Anterior cingulate cortex (tissue), 58 donors: ENCODE measurements at regions not wholly inside any gene's neighbourhood (a gene's known extent, or its start where the extent isn't known, plus 50 kb on each side); places are given as distances from the start of the nearest gene placed in this dataset.
"Not testable (repeated sequence)": the region's sequence is repeated elsewhere in the genome, so short reads cannot be mapped to it uniquely, and the experiment has no call there.

Source experiments
- DNase-seq, 58 donors: peaks; one replicate each; lab custom pipeline; 2025; lab: John Stamatoyannopoulos, UW

GRCh38 chr5:145585443-145586148, 249.5 kb downstream of the PRELID2 start:
- no peak for DNase-seq

DNA sequence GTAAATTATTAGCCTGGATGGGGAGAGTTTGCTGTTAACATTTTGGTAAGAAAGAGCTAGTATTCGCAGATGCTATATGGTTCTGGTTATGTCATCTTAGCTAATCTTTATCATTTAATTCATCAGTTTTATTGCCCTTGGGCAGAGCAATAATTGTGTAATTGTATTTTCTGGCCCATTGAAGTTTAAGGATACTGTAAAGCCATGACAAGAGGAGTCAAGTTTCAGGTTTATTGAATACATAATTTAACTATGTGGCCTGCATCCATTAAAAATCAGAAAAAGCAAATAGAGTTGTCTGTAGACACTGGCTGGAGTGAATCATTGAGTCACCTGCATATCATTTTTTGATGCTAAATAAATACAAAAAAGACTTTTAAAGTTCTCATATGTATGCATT, 255.8 kb downstream of the PRELID2 start:
- no peak for DNase-seq

- no peak for DNase-seq
Observed at GRCh38 chr5:145574889-145575573, 260.1 kb downstream of the PRELID2 start.

DNA sequence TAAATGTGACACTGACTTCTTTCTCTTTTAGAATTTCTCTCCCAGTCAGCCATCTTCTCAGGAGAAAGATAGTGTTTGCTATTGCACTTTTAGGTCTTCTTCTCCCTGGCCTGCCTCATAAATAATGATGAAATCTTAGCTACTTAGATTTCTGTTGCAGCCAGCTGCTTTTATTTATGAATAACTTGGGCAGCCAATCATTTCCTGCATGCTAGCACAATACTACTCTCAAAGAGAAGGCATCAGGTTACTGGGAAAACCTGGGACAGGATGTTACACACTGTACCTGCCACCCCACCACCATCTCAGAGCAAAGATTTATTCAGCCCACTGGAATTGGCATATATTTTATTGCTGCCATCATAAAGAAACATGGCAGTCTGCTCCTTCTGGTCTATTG, 266.6 kb downstream of the PRELID2 start:
- DNase-seq: no peak

DNA sequence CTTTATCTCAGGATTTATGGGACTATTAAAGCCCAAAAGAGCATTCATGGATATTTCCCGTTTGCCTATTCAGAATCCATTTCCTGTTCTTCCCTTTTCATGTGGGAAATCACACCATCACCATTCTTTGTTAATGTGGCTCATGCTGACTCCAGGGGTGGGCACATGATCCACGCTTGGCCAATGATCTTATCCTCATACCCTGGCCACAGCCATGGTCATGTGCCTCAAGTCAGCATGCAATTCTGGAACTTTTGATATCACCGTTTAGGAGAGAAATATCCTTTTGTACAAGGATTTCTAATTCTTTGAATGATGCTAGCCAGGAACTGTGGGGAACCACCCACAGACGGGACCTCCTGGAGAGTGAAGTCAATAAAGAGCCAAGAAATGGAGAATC, 272.2 kb downstream of the PRELID2 start:
- DNase-seq: no peak

DNA sequence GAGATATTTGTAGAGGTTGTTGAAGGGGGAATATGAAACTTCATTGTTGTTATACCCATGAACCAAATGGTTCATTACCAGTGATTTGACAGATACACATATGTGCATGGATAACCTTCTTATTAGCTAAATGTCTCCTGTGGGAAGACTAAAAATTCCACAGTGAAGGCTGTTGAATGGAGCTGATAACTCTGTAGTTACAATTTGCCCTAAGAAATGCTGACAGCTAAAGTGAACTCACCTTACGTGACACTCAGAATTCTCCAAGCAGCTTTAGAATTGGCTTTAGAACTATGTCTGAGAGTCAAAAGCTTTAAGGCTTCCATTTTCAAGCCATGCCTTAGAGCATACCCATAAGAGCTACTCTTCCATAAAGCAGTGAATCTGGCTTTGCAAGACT, 276.9 kb downstream of the PRELID2 start:
- DNase-seq: no peak

- no peak for DNase-seq
Observed at GRCh38 chr5:145557345-145557744, 277.8 kb downstream of the PRELID2 start.

DNA sequence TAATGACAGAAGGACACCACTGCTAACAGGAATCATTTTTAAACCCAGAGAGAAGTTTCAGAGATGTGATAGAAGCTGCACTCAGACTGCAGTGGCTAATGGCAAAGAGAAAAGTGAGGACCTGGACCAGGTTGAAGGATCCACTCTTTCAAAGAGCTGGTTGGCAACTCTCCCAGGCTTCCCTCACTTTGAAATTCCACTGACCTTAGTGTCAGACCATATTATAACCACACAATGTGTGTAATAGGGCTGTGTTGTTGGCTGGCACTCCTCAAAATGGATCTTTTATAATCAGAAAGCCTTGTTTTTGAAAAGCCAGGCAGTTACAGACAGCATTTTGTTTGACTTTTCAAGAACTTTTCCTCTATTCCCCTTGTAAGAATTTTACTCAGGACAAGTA, 280.7 kb downstream of the PRELID2 start:
- DNase-seq: peak in 2 of 58 donors; percentile 0 to 1

- no peak for DNase-seq
Observed at GRCh38 chr5:145553177-145553576, 282.0 kb downstream of the PRELID2 start.

- DNase-seq: no peak
Observed at GRCh38 chr5:145551714-145552113, 283.4 kb downstream of the PRELID2 start.

DNA sequence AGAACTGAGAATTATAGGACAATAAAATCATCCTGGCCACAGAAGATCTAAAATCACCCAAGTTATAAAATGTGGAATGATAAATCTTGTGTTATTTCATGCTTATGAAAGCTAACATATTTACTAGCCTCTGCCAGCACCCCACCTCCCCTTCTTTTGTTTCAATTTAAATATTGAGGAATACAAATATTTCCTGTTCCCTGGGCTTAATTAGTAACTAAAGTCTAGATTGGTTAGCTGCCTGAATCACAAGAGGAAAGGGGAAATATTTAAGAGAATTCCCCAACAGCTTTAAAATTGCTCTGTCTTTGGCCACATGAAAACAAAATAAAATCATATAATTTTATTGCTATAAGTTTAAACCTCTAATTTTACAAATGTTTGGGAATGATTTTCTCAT, 287.0 kb downstream of the PRELID2 start:
- no peak for DNase-seq

- DNase-seq: no peak
Observed at GRCh38 chr5:145544401-145544800, 290.7 kb downstream of the PRELID2 start.

GRCh38 chr5:145543968-145544367, 291.2 kb downstream of the PRELID2 start:
- no peak for DNase-seq

DNA sequence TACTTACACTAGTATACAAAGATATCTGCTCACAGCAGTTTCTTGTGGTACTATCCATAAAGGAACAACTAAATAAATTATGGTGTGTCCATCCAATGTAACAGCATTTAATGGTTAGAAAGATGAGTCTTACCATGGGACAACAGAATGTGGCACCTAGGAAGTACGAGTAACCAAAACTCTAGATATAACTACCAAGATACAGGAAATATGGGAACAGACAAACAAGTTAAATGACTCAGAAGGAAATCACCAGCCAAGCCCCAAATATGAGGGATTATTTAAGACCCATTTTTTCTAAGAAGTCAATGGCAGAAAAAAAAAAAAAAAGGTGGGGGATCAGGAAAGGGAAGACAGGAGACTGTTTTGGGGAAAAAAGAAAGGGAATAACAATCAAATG, 294.8 kb downstream of the PRELID2 start:
- DNase-seq: no peak

DNA sequence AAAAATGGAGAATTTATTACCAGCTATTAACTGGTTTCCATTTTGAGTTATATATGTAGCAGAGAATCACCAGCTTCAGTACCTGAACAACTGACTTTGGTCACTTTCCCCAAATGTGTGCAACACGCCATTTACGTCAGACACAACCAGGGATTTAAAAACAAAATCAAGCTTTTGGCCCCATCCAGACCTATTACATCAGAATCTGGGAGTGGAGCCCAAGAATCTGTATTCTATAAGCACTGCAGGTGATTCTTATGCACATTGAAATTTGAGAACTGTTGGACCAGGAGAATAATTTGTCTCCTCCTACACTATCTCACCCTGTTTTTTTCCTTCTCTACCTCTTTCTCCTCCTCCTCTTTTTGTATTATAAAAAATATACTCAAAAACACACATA, 295.9 kb downstream of the PRELID2 start:
- DNase-seq: no peak

DNA sequence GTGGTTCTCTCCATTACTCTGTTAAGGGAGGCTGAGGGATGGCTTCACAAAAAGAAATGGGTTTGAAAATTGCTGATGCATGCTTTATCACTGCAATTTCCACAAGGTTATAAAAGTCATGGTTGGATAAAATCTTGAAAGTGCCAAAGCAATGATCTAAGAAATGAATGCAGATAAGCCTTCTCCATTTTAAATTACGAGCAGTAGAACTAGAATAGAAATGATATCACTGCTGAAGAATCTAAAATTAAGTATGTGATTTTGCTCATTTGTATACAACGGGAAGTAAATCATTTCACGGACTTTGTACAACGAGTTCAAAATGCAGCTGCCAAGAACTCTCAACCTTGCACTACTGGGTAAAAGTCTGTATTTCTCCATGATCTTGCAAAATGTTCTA, 299.0 kb downstream of the PRELID2 start:
- no peak for DNase-seq

GRCh38 chr5:145531038-145531734, 304.0 kb downstream of the PRELID2 start:
- no peak for DNase-seq

DNA sequence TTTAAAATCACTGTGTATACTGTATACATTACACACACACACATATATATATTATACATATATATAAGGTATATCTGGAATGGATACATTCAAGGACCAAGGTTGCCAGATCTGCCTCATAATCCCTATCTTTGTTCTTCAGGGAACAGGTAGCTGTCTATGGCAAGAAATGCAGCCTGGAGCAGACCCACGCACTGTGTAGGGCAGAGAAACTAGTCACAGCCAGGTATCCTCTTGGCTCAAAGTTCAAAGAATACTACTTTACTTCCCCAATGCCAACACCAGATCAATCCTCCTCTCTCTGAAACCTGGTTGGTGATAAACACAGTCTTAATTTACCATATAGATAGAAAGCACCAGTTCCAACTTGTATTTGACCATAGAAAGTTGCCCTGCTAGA, 313.6 kb downstream of the PRELID2 start:
- no peak for DNase-seq

DNA sequence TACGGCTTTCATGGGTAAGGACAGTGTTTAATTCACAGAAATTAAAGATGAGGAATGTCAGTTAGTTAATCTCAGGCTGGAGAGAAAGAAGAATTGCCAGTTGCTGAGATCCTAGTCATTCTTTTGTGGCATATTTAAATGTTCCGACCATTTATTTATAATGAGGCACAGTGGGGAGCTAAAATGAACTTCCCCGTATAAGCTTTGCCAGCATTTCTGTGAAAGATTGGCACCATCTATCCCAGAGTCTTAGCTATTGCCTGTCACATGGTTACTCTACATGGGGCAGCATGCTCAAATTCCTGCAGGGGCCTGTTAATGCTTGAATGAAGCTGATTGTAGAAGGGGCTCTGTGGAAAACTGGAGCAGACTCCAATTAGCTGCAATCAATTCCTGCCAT, 314.1 kb downstream of the PRELID2 start:
- DNase-seq: peak in 2 of 58 donors; percentile 2 to 28

DNA sequence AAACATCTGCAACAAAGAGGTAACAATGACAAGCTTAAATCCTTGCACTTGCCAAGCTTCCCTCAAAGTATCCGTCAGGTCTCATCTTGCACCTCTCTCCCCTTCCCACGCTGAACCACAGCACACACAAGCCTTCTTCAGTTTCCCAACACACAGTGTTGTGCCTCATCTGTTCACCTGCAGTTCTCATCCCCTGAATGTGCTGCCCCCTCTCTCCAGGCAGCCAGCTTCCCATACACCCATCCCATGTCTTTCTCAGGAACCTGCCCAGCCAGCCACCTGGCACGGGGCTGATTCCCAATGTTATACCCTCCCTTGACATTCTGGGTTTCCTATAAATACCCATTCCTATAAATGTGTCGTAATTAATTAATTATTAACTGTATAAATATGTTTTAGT, 314.8 kb downstream of the PRELID2 start:
- DNase-seq: no peak

DNA sequence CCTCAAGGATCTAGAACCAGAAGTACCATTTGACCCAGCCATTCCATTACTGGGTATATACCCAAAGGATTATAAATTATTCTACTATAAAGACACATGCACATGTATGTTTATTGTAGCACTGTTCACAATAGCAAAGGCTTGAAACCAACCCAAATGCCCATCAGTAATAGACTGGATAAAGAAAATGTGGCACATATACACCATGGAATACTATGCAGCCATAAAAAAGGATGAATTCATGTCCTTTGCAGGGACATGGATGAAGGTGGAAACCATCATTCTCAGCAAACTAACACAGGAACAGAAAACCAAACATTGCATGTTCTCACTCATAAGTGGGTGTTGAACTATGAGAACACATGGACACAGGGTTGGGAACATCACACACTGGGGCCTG, 317.6 kb downstream of the PRELID2 start:
- DNase-seq: not testable (repeated sequence)

GRCh38 chr5:145511351-145511750, 323.8 kb downstream of the PRELID2 start:
- no peak for DNase-seq
